ENCODE measurements at regions not wholly inside any gene's neighbourhood (a gene's known extent, or its start where the extent isn't known, plus 50 kb on each side); places are given as distances from the start of the nearest gene placed in this dataset.

DNA sequence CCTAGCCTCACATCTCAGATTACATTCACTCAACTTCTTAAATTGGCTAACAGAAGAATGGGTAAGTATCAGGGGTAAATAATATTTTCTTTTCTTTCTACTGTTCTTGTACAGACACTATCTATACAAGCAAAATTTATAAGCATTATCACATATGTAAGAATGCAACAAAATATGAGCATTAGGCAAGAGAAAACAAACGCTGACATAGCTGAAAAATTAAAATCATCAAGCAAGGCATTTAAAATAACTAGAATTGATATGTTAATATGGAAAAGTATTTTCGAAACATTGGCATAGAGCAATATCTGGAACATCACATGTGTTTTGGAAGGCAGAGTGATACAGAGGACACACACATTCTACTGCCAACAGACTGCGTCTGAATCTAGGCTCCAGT, 1175.3 kb upstream of the LRRN3 start:
- DNase-seq (ENCODE audit: low spot score): no peak
- Histone ChIP-seq H3K27ac (no peak overlapping the region), H3K36me3 (no peaks in the 10 kb centered on the region), H3K9me3 (no peaks in the 10 kb centered on the region), H3K4me3 (no peak overlapping the region), H3K4me1 (replicated peaks) (no peaks in the 10 kb centered on the region), H3K27me3 (replicated peaks; ENCODE audit: insufficient read depth) (no peaks in the 10 kb centered on the region)
- WGBS: 80% methylated on average over 3 of the region's 3 CpGs
- intact Hi-C loops (cut with DNase I): no loop called here
- TF ChIP-seq POLR2A (IDR thresholded peaks at IDR 0.05) (no peak), POLR2AphosphoS5 (IDR thresholded peaks at IDR 0.05) (no peak)
- TF ChIP-seq, protein P1, sequence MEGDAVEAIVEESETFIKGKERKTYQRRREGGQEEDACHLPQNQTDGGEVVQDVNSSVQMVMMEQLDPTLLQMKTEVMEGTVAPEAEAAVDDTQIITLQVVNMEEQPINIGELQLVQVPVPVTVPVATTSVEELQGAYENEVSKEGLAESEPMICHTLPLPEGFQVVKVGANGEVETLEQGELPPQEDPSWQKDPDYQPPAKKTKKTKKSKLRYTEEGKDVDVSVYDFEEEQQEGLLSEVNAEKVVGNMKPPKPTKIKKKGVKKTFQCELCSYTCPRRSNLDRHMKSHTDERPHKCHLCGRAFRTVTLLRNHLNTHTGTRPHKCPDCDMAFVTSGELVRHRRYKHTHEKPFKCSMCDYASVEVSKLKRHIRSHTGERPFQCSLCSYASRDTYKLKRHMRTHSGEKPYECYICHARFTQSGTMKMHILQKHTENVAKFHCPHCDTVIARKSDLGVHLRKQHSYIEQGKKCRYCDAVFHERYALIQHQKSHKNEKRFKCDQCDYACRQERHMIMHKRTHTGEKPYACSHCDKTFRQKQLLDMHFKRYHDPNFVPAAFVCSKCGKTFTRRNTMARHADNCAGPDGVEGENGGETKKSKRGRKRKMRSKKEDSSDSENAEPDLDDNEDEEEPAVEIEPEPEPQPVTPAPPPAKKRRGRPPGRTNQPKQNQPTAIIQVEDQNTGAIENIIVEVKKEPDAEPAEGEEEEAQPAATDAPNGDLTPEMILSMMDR (IDR thresholded peaks at IDR 0.05): no peak

DNA sequence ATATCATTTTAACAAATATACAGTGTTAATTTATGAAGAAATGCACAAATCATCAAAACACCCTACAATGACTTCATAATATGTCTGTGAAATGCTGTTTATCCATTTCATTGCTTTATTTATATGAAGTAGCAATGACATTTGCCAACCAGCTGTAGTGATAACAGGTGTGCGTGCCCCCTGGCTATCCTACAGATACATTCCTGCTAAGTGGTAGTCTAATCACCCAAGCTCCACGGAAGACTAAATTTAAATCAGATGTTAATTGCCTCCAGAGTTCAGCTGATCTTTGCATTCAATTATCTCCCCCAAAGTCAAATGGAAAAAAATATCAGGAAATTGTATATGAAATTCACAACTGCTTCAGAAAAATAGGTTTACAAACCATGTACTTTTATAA, 1164.2 kb upstream of the LRRN3 start:
- Histone ChIP-seq H3K27ac (no peak overlapping the region), H3K9me3 (no peaks in the 10 kb centered on the region), H3K4me3 (no peak overlapping the region), H3K36me3 (no peaks in the 10 kb centered on the region), H3K4me1 (replicated peaks) (no peaks in the 10 kb centered on the region), H3K27me3 (replicated peaks; ENCODE audit: insufficient read depth) (no peaks in the 10 kb centered on the region)
- intact Hi-C loops (cut with DNase I): no loop called here
- no peak for TF ChIP-seq POLR2AphosphoS5 (IDR thresholded peaks at IDR 0.05)
- TF ChIP-seq, protein P1 (IDR thresholded peaks at IDR 0.05): no peak
- TF ChIP-seq POLR2A (IDR thresholded peaks at IDR 0.05): no peak
- 47% methylated on average over 2 of the region's 2 CpGs for WGBS
- no peak for DNase-seq (ENCODE audit: low spot score)

DNA sequence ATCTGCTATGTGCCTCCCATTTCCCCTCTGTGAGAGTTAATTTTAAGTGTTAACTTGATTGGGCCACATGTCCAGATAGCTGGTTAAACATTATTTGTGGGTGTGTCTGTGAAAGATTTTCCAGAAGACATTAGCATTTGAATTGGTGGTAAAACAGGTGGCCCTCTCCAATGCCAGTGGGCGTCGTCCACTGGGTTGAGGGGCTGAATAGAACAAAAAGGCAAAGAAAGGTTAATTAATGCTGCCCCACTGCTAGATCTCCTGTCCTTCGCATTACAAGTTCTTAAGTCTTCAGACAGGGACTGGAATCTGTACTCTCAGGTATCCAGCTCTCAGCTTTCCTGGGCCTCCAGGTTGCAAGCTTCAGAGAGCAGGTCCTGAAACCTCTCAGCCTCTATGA, 1160.9 kb upstream of the LRRN3 start:
- Histone ChIP-seq H3K27ac (no peak overlapping the region), H3K4me3 (no peak overlapping the region), H3K4me1 (replicated peaks) (no peaks in the 10 kb centered on the region), H3K9me3 (no peaks in the 10 kb centered on the region), H3K27me3 (replicated peaks; ENCODE audit: insufficient read depth) (no peaks in the 10 kb centered on the region), H3K36me3 (no peaks in the 10 kb centered on the region)
- TF ChIP-seq, protein P1 (IDR thresholded peaks at IDR 0.05): no peak
- no peak for TF ChIP-seq POLR2AphosphoS5 (IDR thresholded peaks at IDR 0.05)
- no peak for TF ChIP-seq POLR2A (IDR thresholded peaks at IDR 0.05)
- intact Hi-C loops (cut with DNase I): no loop called here
- no peak for DNase-seq (ENCODE audit: low spot score)
- 83% methylated on average over 3 of the region's 3 CpGs for WGBS

DNA sequence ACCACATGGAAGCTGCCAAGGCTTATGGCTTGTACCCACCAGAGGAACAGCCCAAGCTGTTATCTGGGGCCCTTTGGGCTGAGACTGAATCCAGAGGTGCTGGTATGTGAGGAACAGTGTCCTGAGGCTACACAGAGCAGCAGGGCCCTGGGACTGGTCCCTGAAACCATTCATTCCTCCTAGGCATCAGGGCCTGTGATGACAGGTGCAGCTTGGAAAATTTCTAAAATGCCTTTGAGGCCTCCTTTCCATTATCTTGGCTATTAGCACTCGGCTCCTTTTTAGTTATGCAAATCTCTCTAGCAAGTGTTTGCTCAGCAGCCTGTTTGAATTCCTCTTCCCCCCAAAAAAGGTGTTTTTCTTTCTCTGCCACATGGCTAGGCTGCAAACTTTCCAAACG, 1151.7 kb upstream of the LRRN3 start:
- TF ChIP-seq, protein P1 (IDR thresholded peaks at IDR 0.05): no peak
- Histone ChIP-seq H3K36me3 (no peaks in the 10 kb centered on the region), H3K4me1 (replicated peaks) (no peaks in the 10 kb centered on the region), H3K27ac (no peak overlapping the region), H3K27me3 (replicated peaks; ENCODE audit: insufficient read depth) (no peaks in the 10 kb centered on the region), H3K4me3 (no peak overlapping the region), H3K9me3 (no peaks in the 10 kb centered on the region)
- intact Hi-C loops (cut with DNase I): no loop called here
- 46% methylated on average over 2 of the region's 2 CpGs for WGBS
- DNase-seq (ENCODE audit: low spot score): no peak

DNA sequence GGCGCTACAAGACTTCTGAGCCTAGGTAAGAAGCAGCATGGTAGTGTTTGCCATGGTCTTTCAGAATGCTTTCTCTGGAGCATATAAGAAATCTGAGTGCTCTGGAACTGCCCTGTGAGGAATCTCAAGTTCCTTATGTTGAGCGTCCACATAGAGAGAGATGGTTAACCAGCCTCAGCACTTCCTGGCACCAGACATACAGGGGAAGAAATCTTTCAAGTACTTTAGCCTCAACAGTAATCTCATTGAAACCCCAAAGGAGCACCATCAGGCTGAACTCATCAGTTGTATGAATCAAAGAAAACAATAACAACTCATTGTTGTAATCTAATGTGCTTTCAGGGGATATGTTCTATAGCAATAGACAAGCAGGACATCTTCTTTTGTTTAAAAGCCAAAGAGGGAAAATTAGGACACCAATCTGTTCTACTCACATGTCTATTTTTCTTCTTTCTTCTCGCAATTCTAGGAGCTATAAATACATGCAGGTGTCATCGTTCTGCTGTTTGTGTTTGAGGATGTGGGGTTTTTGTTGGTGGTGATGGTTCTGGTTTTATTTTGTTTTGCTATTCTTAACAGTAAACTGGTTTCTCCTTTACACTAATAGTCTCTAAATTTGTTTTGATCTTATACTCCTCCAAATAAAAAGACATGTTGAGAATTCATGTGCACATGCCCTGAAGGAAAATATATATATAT, 1145.0 kb upstream of the LRRN3 start:
- WGBS: 84% methylated on average over 4 of the region's 4 CpGs

More for the DNA sequence above, 1145.0 kb upstream of the LRRN3 start:
- Histone ChIP-seq H3K27me3 (replicated peaks; ENCODE audit: insufficient read depth) (no peaks in the 10 kb centered on the region), H3K27ac (no peak overlapping the region), H3K4me3 (no peak overlapping the region), H3K36me3 (no peaks in the 10 kb centered on the region), H3K9me3 (no peaks in the 10 kb centered on the region), H3K4me1 (replicated peaks) (no peaks in the 10 kb centered on the region)
- TF ChIP-seq POLR2A (IDR thresholded peaks at IDR 0.05): no peak
- TF ChIP-seq, protein P1 (IDR thresholded peaks at IDR 0.05): no peak
- no peak for TF ChIP-seq POLR2AphosphoS5 (IDR thresholded peaks at IDR 0.05)
- no peak for DNase-seq (ENCODE audit: low spot score)
- intact Hi-C loops (cut with DNase I): no loop called here
